GM20000 (cell line): ENCODE measurements at regions not wholly inside any gene's neighbourhood (a gene's known extent, or its start where the extent isn't known, plus 50 kb on each side); places are given as distances from the start of the nearest gene placed in this dataset.
"Not testable (repeated sequence)": the region's sequence is repeated elsewhere in the genome, so short reads cannot be mapped to it uniquely, and the experiment has no call there.

Source experiments
- DNase-seq: peaks from one replicate; pipeline ENCODE4 v3.0.0; 2012; ENCODE audit warnings: low spot score
- CTCF ChIP-seq: IDR thresholded peaks from 2 replicates; pipeline ENCODE4 v1.5.1; 2012; ENCODE audit warnings: mild to moderate bottlenecking, control low read depth; ENCODE audit errors: extremely low read depth, missing control alignments

GRCh38 chr1:185474440-185475149 is 157.6 kb upstream of the IVNS1ABP start:
- no peak for TF ChIP-seq CTCF
- DNase-seq = no peak

- TF ChIP-seq CTCF = no peak
- no peak for DNase-seq
These were observed 156.1 kb upstream of the IVNS1ABP start for GRCh38 chr1:185473186-185473585.

- no peak for DNase-seq
- no peak for TF ChIP-seq CTCF
These were observed 151.6 kb upstream of the IVNS1ABP start for GRCh38 chr1:185468626-185469025.

- no peak for DNase-seq
These were observed 150.1 kb upstream of the IVNS1ABP start for GRCh38 chr1:185467122-185467521.

GRCh38 chr1:185464777-185465176 is 147.7 kb upstream of the IVNS1ABP start:
- DNase-seq = no peak
- TF ChIP-seq CTCF = no peak

More at GRCh38 chr1:185467122-185467521, 150.1 kb upstream of the IVNS1ABP start:
- no peak for TF ChIP-seq CTCF

GRCh38 chr1:185463433-185463832 is 146.4 kb upstream of the IVNS1ABP start:
- no peak for DNase-seq
- no peak for TF ChIP-seq CTCF

GRCh38 chr1:185463011-185463410 is 146.0 kb upstream of the IVNS1ABP start:
- DNase-seq = no peak
- TF ChIP-seq CTCF = no peak

GRCh38 chr1:185460723-185461122 is 143.7 kb upstream of the IVNS1ABP start:
- DNase-seq = not testable (repeated sequence)
